ENCODE measurements at regions not wholly inside any gene's neighbourhood (a gene's known extent, or its start where the extent isn't known, plus 50 kb on each side); places are given as distances from the start of the nearest gene placed in this dataset.
"Not testable (repeated sequence)": the region's sequence is repeated elsewhere in the genome, so short reads cannot be mapped to it uniquely, and the experiment has no call there.

- not testable (repeated sequence) for H3K18ac ChIP-seq (ENCODE audit: low read depth in 1 of 2, low read length in 2 of 2); H2AK5ac ChIP-seq (ENCODE audit: low read length, severe bottlenecking); H2BK5ac ChIP-seq (ENCODE audit: low read depth, low read length, poor library complexity, severe bottlenecking); H3K27me3 ChIP-seq (ENCODE audit: control insufficient read depth in 1 of 2, insufficient read depth in 1 of 2, low read length in 2 of 2); H3K4me2 ChIP-seq (ENCODE audit: low read length, poor library complexity, severe bottlenecking); H2BK15ac ChIP-seq (ENCODE audit: low read depth, poor library complexity, severe bottlenecking); H3K14ac ChIP-seq (ENCODE audit: low read length in 2 of 2); H3K79me1 ChIP-seq (replicated peaks; ENCODE audit: low read length, poor library complexity, severe bottlenecking); H2BK12ac ChIP-seq (ENCODE audit: low read length in 2 of 2); H3K27ac ChIP-seq (ENCODE audit: low read length, poor library complexity, severe bottlenecking); H3K23ac ChIP-seq (ENCODE audit: low read length in 2 of 2); H3K9me3 ChIP-seq (ENCODE audit: control insufficient read depth, low read length); H3K4me1 ChIP-seq (ENCODE audit: control insufficient read depth, insufficient read depth, low read depth, low read length); H3K4me3 ChIP-seq (ENCODE audit: insufficient read depth in 1 of 2, low read depth in 1 of 2, low read length in 2 of 2); H2AFZ ChIP-seq (ENCODE audit: low read depth, low read length); H3K9ac ChIP-seq (ENCODE audit: low read length); H4K91ac ChIP-seq (ENCODE audit: low read length); H2BK120ac ChIP-seq (ENCODE audit: low read depth, low read length); DNase-seq; H4K8ac ChIP-seq (ENCODE audit: low read length); H3K4ac ChIP-seq (ENCODE audit: low read depth in 1 of 2, low read length in 2 of 2)
- peaks cover 0 to 13% of the 10 kb centered on the region in 2 experiments for H3K36me3 ChIP-seq (ENCODE audit: control insufficient read depth in 1 of 2, insufficient read depth in 2 of 2, low read depth in 1 of 2, low read length in 2 of 2)
- WGBS, result 98% methylated on average over 4 of the region's 6 CpGs
These were observed 51.1 kb downstream of the NBPF8 start for GRCh38 chr1:120465900-120466299.

- not testable (repeated sequence) for H3K9ac ChIP-seq (ENCODE audit: low read length); H3K36me3 ChIP-seq (ENCODE audit: control insufficient read depth in 1 of 2, insufficient read depth in 2 of 2, low read depth in 1 of 2, low read length in 2 of 2); H2BK5ac ChIP-seq (ENCODE audit: low read depth, low read length, poor library complexity, severe bottlenecking); H2BK120ac ChIP-seq (ENCODE audit: low read depth, low read length); H3K14ac ChIP-seq (ENCODE audit: low read length in 2 of 2); H3K4me2 ChIP-seq (ENCODE audit: low read length, poor library complexity, severe bottlenecking); H3K79me1 ChIP-seq (replicated peaks; ENCODE audit: low read length, poor library complexity, severe bottlenecking); H2BK15ac ChIP-seq (ENCODE audit: low read depth, poor library complexity, severe bottlenecking); H4K91ac ChIP-seq (ENCODE audit: low read length); DNase-seq; H2AFZ ChIP-seq (ENCODE audit: low read depth, low read length); H3K4ac ChIP-seq (ENCODE audit: low read depth in 1 of 2, low read length in 2 of 2); H2AK5ac ChIP-seq (ENCODE audit: low read length, severe bottlenecking); H2BK12ac ChIP-seq (ENCODE audit: low read length in 2 of 2); H3K18ac ChIP-seq (ENCODE audit: low read depth in 1 of 2, low read length in 2 of 2); H3K9me3 ChIP-seq (ENCODE audit: control insufficient read depth, low read length); H3K27me3 ChIP-seq (ENCODE audit: control insufficient read depth in 1 of 2, insufficient read depth in 1 of 2, low read length in 2 of 2); H3K4me3 ChIP-seq (ENCODE audit: insufficient read depth in 1 of 2, low read depth in 1 of 2, low read length in 2 of 2); H3K27ac ChIP-seq (ENCODE audit: low read length, poor library complexity, severe bottlenecking); H3K4me1 ChIP-seq (ENCODE audit: control insufficient read depth, insufficient read depth, low read depth, low read length); H3K23ac ChIP-seq (ENCODE audit: low read length in 2 of 2); H4K8ac ChIP-seq (ENCODE audit: low read length)
- WGBS, result 94% methylated on average over 1 of the region's 4 CpGs
These were observed 62.8 kb downstream of the NBPF8 start for GRCh38 chr1:120477663-120478062.

- H4K8ac ChIP-seq (ENCODE audit: low read length); H3K27me3 ChIP-seq (ENCODE audit: control insufficient read depth in 1 of 2, insufficient read depth in 1 of 2, low read length in 2 of 2); H2BK120ac ChIP-seq (ENCODE audit: low read depth, low read length); H3K4me2 ChIP-seq (ENCODE audit: low read length, poor library complexity, severe bottlenecking); H3K4me1 ChIP-seq (ENCODE audit: control insufficient read depth, insufficient read depth, low read depth, low read length); H2BK12ac ChIP-seq (ENCODE audit: low read length in 2 of 2); H4K91ac ChIP-seq (ENCODE audit: low read length); H3K9ac ChIP-seq (ENCODE audit: low read length); H3K79me1 ChIP-seq (replicated peaks; ENCODE audit: low read length, poor library complexity, severe bottlenecking); DNase-seq; H2AFZ ChIP-seq (ENCODE audit: low read depth, low read length); H2BK15ac ChIP-seq (ENCODE audit: low read depth, poor library complexity, severe bottlenecking); H3K18ac ChIP-seq (ENCODE audit: low read depth in 1 of 2, low read length in 2 of 2); H3K14ac ChIP-seq (ENCODE audit: low read length in 2 of 2); H3K4ac ChIP-seq (ENCODE audit: low read depth in 1 of 2, low read length in 2 of 2); H3K36me3 ChIP-seq (ENCODE audit: control insufficient read depth in 1 of 2, insufficient read depth in 2 of 2, low read depth in 1 of 2, low read length in 2 of 2); H2BK5ac ChIP-seq (ENCODE audit: low read depth, low read length, poor library complexity, severe bottlenecking); H3K4me3 ChIP-seq (ENCODE audit: insufficient read depth in 1 of 2, low read depth in 1 of 2, low read length in 2 of 2); H3K23ac ChIP-seq (ENCODE audit: low read length in 2 of 2); H3K27ac ChIP-seq (ENCODE audit: low read length, poor library complexity, severe bottlenecking); H2AK5ac ChIP-seq (ENCODE audit: low read length, severe bottlenecking); H3K9me3 ChIP-seq (ENCODE audit: control insufficient read depth, low read length): not testable (repeated sequence)
- WGBS, result no CpG with 5 or more reads among the region's 5 CpGs
These were observed 63.6 kb downstream of the NBPF8 start for GRCh38 chr1:120478400-120478799.

- not testable (repeated sequence) for DNase-seq; H2BK120ac ChIP-seq (ENCODE audit: low read depth, low read length); H4K91ac ChIP-seq (ENCODE audit: low read length); H3K27ac ChIP-seq (ENCODE audit: low read length, poor library complexity, severe bottlenecking); H3K4ac ChIP-seq (ENCODE audit: low read depth in 1 of 2, low read length in 2 of 2); H2BK5ac ChIP-seq (ENCODE audit: low read depth, low read length, poor library complexity, severe bottlenecking); H2AK5ac ChIP-seq (ENCODE audit: low read length, severe bottlenecking); H3K9ac ChIP-seq (ENCODE audit: low read length); H4K8ac ChIP-seq (ENCODE audit: low read length); H3K79me1 ChIP-seq (replicated peaks; ENCODE audit: low read length, poor library complexity, severe bottlenecking); H3K23ac ChIP-seq (ENCODE audit: low read length in 2 of 2); H3K4me1 ChIP-seq (ENCODE audit: control insufficient read depth, insufficient read depth, low read depth, low read length); H2BK12ac ChIP-seq (ENCODE audit: low read length in 2 of 2); H2BK15ac ChIP-seq (ENCODE audit: low read depth, poor library complexity, severe bottlenecking); H3K9me3 ChIP-seq (ENCODE audit: control insufficient read depth, low read length); H3K27me3 ChIP-seq (ENCODE audit: control insufficient read depth in 1 of 2, insufficient read depth in 1 of 2, low read length in 2 of 2); H3K4me3 ChIP-seq (ENCODE audit: insufficient read depth in 1 of 2, low read depth in 1 of 2, low read length in 2 of 2); H3K4me2 ChIP-seq (ENCODE audit: low read length, poor library complexity, severe bottlenecking); H2AFZ ChIP-seq (ENCODE audit: low read depth, low read length); H3K18ac ChIP-seq (ENCODE audit: low read depth in 1 of 2, low read length in 2 of 2); H3K14ac ChIP-seq (ENCODE audit: low read length in 2 of 2)
- WGBS, result no CpG with 5 or more reads among the region's 2 CpGs
- peaks cover 11 to 14% of the 10 kb centered on the region in 2 experiments for H3K36me3 ChIP-seq (ENCODE audit: control insufficient read depth in 1 of 2, insufficient read depth in 2 of 2, low read depth in 1 of 2, low read length in 2 of 2)
These were observed 72.7 kb downstream of the NBPF8 start for GRCh38 chr1:120487542-120487941.

All from mesenchymal stem cell (in vitro differentiated cells and primary cell).